HG03432 (cell line): ENCODE measurements at regions not wholly inside any gene's neighbourhood (a gene's known extent, or its start where the extent isn't known, plus 50 kb on each side); places are given as distances from the start of the nearest gene placed in this dataset.

Source experiments
- ATAC-seq: cut with Tn5 transposase; IDR thresholded peaks from one replicate; pipeline ENCODE4 v1.9.1; 2021; ENCODE audit warnings: mild to moderate bottlenecking, moderate library complexity; ENCODE audit not compliant: unreplicated experiment

DNA sequence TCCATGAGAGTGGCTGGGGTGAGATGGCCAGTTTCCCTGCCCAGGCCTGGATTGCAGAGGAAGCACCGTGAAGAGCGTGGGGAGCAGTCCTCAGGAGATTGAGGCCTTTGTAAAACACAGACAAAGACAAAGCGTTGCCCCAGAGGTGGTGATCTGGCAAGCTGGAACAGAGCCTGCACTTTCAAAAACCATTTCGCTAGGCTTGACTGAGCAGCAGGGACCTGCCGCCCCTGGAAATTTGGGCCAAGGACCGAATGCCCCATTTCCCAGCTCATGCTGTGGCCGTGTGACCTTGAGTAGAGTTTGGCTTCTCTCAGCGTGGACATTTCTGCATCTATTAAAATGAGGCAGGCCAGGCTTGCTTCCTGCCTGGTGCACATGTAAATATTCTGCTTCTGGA lies 381.4 kb downstream of the BCOR start:
- ATAC-seq = no peak

DNA sequence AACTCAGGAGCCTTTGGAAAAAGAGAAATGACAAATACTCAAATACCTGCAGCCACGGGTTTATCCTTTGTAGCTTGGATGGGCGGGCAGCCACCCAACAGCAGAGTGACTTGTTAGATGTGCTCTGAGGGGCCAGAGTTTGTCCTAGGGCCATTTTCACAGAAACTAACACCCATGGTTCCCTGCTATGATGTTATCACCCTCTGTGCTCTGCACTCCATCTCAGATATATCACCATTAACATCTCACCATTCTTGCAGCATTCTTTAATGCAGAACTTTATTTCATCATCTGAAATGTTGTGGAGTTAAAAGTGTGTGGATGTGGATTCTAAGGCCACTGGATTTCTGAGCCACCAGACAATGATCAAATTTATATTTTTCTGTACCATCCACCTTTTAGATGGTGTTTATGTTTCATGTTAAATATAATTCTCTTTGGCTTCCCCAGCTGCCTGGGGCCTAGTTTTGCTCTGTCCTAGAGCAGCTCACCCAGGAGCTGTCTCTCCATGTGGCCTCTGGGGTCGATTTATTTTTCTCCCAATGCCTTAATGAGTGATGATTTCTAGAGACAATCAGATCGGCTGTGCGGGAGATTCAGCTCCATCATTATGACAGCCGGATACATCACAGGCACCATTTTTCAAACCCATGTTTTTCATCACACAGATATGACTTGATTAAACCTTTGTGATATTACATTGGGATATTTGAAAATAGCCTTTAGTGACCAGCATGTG lies 380.8 kb downstream of the BCOR start:
- ATAC-seq = no peak

- no peak for ATAC-seq
Observed at GRCh38 chrX:39718981-39719380, 378.8 kb downstream of the BCOR start.

DNA sequence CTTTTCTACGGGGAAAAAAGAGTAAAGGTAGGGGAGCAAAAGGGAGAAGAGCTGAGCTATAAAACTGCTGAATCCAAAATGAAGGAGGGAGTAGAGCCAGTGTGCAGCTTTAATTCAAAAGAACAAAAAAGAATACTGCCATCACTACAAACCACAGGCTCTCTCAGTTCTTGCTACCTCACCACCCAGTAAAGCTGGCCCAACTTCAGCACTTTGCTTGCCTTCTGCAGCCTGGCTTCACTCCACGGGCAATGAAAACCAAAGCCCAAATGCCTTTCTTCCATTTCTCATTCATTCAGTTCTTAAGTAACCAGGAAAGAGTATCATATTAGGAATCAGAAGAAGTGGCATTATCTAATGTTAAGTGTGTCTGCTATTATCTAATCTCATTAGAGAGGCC lies 376.8 kb downstream of the BCOR start:
- no peak for ATAC-seq

DNA sequence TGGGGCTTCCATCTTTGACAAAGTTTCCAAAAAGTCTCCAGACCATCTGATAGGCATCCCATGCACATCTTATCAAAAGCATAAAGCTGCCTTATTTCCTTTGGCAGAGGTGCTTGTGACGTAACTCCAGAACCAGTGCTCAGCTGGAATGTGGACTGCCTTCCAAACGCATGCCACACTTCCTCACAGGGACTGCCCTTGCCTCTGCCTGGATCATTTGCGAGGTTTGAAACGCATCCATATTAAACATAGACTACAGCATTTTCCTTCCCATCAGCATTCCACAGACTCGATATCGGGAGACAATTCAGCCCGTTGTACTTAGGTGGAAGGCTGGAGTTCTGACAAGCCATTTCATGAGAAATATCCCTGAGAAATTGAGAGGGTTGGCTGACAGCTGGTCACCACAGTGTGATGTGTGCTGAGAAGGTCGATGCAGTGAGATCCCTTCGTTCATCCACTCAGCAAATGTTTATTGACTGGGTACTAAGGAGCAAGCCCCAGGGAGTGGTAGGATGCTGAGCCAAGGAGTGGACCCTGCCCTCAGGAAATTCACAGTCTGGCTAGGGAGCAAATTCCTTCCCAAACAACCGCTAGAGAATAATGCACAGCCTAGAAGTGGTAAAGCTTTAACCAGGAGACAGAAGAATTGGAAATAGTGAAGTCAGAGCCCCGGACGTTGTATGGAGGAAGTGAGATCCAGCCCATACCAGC lies 376.0 kb downstream of the BCOR start:
- no peak for ATAC-seq

DNA sequence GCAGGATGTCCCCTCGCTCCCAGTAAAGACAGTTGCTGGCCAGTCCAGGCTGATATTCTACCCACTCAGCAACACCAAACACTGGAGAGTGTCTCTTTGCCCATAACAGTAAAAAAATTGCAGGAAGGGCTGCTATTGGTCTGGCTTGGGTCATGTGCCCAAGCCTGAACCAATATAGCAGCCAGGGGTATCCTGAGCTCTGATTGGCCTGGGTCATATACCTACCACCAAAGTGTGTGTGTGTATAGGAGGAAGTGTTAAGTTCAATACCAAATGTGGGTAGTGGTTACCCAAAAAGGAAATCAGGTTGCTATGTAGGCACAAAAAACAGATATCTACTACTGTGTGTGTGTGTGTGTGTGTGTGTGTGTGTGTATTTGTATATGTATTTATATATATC lies 373.2 kb downstream of the BCOR start:
- no peak for ATAC-seq

DNA sequence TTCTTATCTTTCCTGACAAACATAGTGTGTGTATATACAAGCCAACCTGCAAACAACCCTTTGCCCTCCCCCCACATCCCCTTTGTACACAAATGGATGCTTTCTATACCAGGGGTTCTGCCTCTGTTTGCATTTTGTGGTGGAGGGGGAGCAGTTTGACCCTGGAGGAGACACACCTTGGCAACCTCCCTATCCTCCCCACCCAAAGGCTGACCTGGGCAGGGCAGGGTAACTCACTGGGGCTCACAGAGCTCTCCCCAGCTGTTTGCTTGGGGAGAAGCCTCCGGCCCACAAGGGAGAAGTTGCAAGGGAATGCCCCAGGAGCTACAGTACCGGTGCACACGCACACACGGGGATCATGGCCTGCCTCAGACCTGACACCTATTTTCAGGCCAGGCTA lies 372.6 kb downstream of the BCOR start:
- ATAC-seq = no peak

DNA sequence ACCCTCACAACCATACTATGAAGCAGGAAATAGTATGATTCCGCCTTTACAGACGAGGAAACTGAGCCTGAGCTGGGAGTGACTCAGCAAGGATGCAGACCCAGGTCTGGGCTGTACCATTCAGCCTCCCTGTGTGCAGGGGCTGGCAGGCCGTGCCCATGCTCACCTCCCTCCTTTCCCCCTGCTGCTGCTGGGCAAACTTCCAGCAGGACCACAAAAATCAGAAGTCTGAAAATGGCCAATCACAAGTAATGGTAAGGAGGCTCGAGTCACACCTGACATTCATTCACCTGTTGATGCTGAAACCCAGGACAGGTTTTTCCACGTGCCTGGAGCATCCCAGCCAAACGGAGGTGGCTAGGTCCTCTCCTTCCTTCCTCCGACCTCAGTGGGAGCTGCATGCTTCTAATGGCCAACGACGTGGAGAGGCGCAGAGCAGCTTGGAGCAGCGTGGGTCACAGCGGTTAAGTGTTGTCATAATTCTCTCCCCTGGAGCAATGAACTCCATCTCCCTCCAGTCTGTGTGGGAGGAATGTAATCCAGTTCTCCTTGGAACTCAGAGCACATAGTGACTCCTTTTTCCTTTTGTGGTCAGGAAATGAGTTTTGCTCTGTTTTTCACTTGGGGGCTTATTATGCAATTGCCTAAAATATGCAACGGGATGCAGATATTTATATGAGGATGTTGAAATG lies 371.7 kb downstream of the BCOR start:
- no peak for ATAC-seq

- ATAC-seq = no peak
Observed at GRCh38 chrX:39726771-39727170, 371.0 kb downstream of the BCOR start.

GRCh38 chrX:39728025-39728424 lies 369.7 kb downstream of the BCOR start:
- no peak for ATAC-seq

GRCh38 chrX:39728852-39729598 lies 368.7 kb downstream of the BCOR start:
- ATAC-seq = no peak

GRCh38 chrX:39729981-39730661 lies 367.6 kb downstream of the BCOR start:
- no peak for ATAC-seq

GRCh38 chrX:39730662-39731329 lies 367.0 kb downstream of the BCOR start:
- ATAC-seq = no peak

DNA sequence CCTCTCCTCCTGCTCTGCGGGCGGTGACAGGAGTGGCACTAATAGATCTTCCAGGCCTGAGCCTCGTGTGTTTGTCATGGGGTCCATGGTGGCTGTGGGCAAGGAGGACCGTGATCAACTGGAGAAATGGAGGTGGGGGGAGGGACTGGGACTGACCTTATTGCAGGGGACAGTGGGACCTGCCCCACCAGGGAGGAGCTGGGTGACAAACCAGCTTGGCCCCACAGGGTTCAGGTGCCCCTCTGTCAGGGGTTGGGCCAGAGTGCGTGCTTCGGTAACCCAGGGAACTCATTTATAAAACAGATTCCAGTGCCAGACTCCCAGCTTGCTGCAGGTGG lies 366.5 kb downstream of the BCOR start:
- no peak for ATAC-seq

- no peak for ATAC-seq
Observed at GRCh38 chrX:39731735-39732134, 366.0 kb downstream of the BCOR start.

GRCh38 chrX:39733745-39734144 lies 364.0 kb downstream of the BCOR start:
- ATAC-seq = no peak

- ATAC-seq = no peak
Observed at GRCh38 chrX:39734174-39734776, 363.5 kb downstream of the BCOR start.

DNA sequence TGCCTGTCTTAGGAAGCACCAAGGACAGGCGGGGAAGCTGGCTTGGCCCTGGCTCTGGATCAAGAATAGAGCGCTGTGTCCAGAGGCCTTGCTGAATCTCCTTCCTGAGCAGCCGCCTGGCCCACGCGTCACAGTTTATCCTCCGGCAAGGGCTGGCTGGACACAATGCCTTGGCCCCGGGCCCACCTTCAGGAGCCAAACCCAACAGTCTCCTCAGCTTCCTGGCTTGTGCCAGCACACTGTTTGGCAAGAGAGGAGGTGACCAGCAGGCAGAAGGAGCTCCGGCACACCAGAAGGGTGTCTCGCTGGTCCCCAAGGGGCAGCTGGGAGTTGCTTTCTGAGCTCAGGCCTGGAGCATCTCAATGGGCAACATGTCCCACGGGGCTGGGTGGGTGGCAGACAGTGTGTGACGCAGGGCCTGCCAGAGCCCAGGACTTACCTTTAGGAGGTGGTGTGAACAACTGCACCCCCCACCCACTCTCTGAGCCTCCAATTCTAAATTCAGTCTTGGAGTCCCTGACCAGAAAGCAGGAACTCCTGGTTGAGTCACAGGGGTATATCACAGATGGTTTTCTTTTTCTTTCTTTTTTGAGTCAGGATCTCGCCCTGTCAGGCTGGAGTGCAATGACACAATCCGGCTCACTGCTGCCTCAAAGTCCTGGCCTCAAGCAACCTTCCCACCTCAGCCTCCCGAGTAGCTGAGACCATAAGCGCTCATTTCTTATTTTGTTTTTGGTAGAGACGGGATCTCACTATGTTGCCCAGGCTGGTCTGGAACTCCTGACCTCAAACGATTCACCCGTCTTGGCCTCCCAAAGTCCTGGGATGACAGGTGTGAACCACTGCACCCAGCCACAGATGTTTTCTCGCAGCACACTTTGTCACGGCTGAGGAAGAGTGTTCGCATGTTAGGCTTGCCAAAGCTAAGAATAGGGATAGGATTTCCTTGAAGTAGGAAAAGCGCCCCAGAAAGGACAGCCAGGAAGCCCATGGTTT lies 361.2 kb downstream of the BCOR start:
- no peak for ATAC-seq

DNA sequence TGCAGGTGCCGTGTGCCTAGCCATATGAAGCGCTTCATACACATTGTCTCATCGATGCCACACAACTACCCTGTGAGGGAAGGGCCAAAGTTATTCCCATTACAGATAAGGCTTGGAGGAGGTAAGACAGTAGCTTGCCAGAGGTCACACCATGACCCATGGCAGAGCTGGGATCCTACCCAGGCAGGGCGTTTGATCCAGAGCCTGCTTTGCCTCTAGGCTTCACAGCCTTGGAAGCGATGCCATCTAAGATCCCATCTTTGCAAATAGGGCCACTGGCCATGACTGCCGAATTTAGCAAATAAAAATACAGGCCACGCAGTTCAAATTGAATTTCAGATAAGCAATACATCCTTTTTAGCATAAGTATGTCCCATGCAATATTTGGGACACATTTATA lies 358.2 kb downstream of the BCOR start:
- ATAC-seq = no peak
